Pons (tissue), 1 donor: ENCODE measurements at regions not wholly inside any gene's neighbourhood (a gene's known extent, or its start where the extent isn't known, plus 50 kb on each side); places are given as distances from the start of the nearest gene placed in this dataset.

Experiments
- DNase-seq: peaks from one replicate; pipeline ENCODE4 v3.0.0-alpha.2; 2016; ENCODE audit warnings: low spot score

DNA sequence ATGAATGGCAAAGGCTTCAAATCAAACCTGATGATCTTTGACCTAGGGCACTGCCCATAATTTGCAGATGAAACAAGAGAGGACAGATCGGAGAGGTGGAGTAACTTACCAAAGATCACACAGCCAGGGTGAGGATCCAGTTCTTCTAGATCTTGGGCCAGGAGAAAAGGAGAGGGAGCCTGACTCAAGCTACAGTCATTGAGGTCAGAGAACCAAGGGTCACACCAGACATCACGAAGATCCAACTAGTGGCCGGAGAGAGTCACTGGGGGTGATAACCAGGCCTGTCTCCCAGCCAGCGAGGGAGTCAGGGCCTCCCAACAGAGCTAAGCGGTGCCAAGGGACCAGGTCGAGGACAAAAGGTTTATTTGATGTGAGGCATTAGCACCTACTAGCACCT is 115.0 kb downstream of the RIPK4 start:
- no peak for DNase-seq

DNA sequence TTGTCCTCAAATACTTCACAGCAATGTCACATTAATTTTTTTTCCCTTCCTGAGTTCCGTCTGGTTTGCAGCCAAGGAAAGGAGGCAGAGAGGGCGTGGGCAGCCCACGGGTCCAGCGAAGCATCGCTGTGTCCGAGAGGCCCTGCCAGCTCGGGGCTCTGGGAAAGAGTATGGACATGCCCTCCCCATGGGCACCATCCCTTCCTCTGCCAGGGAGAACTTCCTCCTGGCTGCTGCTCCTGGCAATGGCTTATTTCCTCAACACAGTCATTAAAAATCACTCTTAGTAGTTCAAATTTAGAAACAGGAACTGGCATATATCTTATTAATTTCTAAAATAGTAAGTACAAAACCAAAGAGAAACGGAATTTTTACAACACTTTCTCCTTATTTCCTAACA is 115.4 kb downstream of the RIPK4 start:
- no peak for DNase-seq

DNA sequence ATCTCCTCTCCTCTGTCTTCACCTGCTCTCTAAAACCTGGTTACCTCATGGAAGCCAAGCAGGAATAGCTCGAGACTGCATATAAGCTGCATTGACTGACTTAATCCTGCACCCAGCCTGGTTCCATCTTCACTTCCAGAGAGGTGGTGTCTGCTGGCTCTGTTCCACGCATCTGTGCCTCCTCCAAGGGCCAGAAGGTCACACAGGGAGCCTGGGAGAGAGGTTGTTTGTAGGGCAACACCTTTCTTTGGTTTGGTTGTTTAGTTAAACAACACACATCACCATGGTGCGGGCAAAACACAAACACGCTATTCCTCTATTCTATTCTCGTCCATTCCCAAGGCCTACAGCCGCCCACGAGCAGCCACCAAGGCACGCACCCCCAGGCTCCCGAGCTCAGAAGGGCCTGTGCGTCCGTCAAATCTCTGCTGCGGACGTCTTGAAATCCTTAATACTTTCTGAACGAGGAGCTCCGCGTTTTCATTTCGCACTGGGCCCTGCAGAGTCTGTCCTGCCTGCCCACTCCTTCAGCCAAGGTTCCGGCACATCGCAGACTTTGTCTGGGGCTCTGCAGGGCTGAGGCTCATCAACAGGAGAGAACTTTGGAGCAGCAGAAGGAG is 116.2 kb downstream of the RIPK4 start:
- DNase-seq: no peak

- DNase-seq: no peak
Measured at GRCh38 chr21:41648591-41649031, 118.2 kb downstream of the RIPK4 start.

- DNase-seq: no peak
Measured at GRCh38 chr21:41647806-41648561, 118.9 kb downstream of the RIPK4 start.

GRCh38 chr21:41643246-41643966 is 123.4 kb downstream of the RIPK4 start:
- DNase-seq: no peak

DNA sequence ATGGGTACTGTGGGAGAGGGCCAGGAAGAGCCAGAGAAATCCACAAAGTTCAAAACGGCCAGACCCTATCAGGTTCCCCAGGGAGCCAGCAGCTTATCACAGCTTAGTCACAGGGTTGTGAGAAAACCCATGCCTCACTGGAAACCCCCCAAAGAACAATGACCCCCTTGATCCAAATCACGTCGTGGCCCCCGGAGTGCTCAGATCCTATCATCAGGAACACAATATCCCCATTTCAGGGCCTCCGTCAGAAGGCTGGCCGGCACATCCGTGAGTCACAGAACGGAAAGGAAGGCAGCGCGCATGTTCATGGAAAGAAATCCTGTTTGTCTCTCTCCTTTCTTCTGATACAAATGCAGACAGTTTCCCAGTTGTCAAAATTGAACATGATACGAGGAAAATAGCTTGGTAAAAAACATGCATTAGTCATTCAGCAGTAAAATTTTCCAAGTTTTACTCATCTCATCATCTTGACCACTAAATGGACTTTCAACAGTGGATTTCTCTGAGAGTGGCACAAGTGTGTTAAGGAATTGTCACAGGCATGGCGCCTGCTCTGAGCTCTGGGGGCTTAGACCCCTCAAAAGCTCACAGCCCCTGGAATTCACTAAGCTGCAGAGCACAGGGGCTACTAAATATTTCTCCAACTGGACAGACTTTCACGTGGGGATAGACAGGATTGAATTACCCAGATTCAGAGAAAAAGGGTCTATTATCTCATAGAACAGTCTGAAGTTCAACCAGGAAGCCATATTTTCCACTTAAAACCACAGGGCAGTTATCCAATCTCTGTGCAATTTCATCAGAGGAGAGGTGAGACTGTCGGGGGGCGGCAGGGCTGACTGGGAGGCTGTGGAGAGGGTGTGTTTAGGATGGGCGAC is 124.8 kb downstream of the RIPK4 start:
- no peak for DNase-seq

GRCh38 chr21:41641510-41641815 is 125.4 kb downstream of the RIPK4 start:
- no peak for DNase-seq

- DNase-seq: no peak
Measured at GRCh38 chr21:41640748-41641509, 125.9 kb downstream of the RIPK4 start.

GRCh38 chr21:41639766-41640165 is 127.1 kb downstream of the RIPK4 start:
- no peak for DNase-seq

- DNase-seq: no peak
Measured at GRCh38 chr21:41639336-41639735, 127.5 kb downstream of the RIPK4 start.

- DNase-seq: no peak
Measured at GRCh38 chr21:41638201-41638790, 128.6 kb downstream of the RIPK4 start.

GRCh38 chr21:41636636-41637630 is 129.0 kb upstream of the TMPRSS2 start:
- DNase-seq: no peak

- DNase-seq: no peak
Measured at GRCh38 chr21:41635874-41636273, 127.9 kb upstream of the TMPRSS2 start.

DNA sequence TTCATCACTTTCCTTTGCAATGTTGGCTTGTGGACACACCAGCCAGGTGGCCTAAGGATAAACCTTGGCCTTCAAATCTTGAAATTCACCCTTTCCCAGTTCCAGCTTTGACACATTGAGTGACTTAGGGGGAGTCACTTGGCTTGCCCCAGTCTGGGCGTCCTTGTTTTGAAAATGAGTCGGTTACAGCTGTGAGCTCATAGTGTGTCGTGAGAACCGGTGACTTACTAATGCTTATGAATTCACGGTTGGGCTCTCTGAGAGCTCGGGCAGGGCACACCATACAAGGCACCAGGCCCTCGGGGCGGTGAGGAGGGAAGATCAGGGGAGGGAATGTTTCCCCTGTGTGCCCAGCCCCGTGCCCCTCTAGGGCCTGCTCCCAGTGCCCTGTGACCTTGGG is 126.9 kb upstream of the TMPRSS2 start:
- DNase-seq: no peak

GRCh38 chr21:41634211-41634694 is 126.3 kb upstream of the TMPRSS2 start:
- DNase-seq: no peak

- no peak for DNase-seq
Measured at GRCh38 chr21:41633627-41634026, 125.7 kb upstream of the TMPRSS2 start.

DNA sequence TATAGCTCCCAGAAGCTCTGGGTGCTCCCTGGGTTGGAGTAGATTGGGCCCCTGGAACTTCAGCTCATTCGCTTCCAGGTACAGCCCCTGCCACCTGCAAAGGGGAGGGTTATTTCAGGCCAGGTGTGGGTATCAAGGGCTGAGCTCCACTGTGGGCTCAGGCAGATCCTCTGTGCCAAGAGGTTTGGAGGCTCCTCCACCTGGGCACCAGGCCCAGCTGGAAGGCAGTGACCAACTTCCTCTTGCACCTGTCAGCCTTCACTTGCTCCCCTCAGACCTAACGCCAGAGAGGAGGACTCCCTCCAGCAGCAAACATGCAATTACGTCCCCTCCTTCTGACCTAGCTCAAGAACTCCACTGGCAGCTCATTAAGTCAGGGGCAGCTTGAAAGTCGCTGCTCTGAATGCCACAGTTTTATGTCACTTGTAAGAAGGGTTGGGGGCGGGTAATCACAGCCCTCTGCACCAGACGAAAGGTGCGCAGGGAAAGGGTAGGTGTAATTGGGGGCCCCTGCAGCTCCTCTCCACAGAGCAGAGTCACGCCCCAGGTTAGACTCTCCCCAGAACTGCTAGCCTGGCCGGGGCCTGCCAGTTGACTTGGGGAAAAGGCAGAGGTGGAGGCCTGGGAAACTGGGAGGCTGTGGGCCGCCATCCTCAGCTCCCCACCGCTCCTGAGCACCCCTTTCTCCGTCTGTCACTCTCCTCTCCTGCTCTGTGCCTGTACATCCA is 125.0 kb upstream of the TMPRSS2 start:
- no peak for DNase-seq
